GM12878 (cell line): ENCODE measurements at regions not wholly inside any gene's neighbourhood (a gene's known extent, or its start where the extent isn't known, plus 50 kb on each side); places are given as distances from the start of the nearest gene placed in this dataset.

Source experiments
- ATAC-seq: fragments of 200-7000 bp; cut with Tn5 transposase; 3 replicates; pipeline ENCODE4 v1.9.1; 2020; ENCODE audit warnings: mild to moderate bottlenecking, moderate library complexity
- BruUV-seq: library from RNA; stranded (reverse); fragments of 400-500 nt; replicated peaks from 2 replicates; lab custom pipeline; 2021; lab: Mats Ljungman, UMichigan
- CTCF ChIA-PET: fragments of 300-600 bp; sonication (Branson Sonifier 250); formaldehyde crosslinking; extraction: SDS; loops from one replicate; lab custom pipeline; 2021; ENCODE audit warnings: inconsistent platforms; lab: Yijun Ruan, JAX
- POLR2A ChIA-PET: fragments of 350-600 bp; formaldehyde crosslinking; extraction: SDS; loops from one replicate; lab custom pipeline; 2021; ENCODE audit warnings: inconsistent platforms; lab: Charles Lee
- RAD21 ChIA-PET: fragments of 300-600 bp; sonication (Branson Sonifier 250); formaldehyde crosslinking; loops from one replicate; lab custom pipeline; 2023; ENCODE audit warnings: antibody characterized with exemption; ENCODE audit not compliant: unreplicated experiment; lab: Charles Lee
- SMC1A ChIA-PET: fragments of 300-600 bp; sonication (Branson Sonifier 250); formaldehyde crosslinking; loops from one replicate; lab custom pipeline; 2023; ENCODE audit not compliant: unreplicated experiment, uncharacterized antibody; lab: Charles Lee
- DNase-seq: peaks from one replicate; pipeline ENCODE4 v3.0.0-alpha.2; 2011; ENCODE audit warnings: low read depth, low spot score
- FAIRE-seq: peaks from 3 replicates; lab custom pipeline; 2011; peaks lifted over from hg19 to GRCh38; lab: Jason Lieb, UNC
- H2AFZ ChIP-seq: 2 replicates; pipeline ENCODE4 v1.6.0; 2011; ENCODE audit warnings: low read depth, low read length, control low read depth; ENCODE audit not compliant: control insufficient read depth
- H3K27ac ChIP-seq: 2 replicates; pipeline ENCODE4 v1.5.1; 2011; ENCODE audit warnings: control low read depth; ENCODE audit not compliant: control insufficient read depth, insufficient read depth
- H3K27me3 ChIP-seq, 2 experiments: replicated peaks in 1 of 2; 2 replicates each; pipeline versions ENCODE4 v1.6.0 to v1.6.1; 2011; ENCODE audit warnings: low read length in 1 of 2; ENCODE audit not compliant: control insufficient read depth in 2 of 2, insufficient read depth in 2 of 2
- H3K36me3 ChIP-seq, 2 experiments: 2 replicates each; pipeline ENCODE4 v1.5.1; 2011; ENCODE audit warnings: low read length in 1 of 2; ENCODE audit not compliant: control insufficient read depth in 2 of 2, insufficient read depth in 2 of 2
- H3K4me1 ChIP-seq: 2 replicates; pipeline ENCODE4 v1.6.1; 2011; ENCODE audit warnings: mild to moderate bottlenecking, low read length, moderate library complexity, mixed read lengths; ENCODE audit not compliant: control insufficient read depth, insufficient read depth
- H3K4me2 ChIP-seq: 2 replicates; pipeline ENCODE4 v1.6.0; 2011; ENCODE audit warnings: control low read depth; ENCODE audit not compliant: control insufficient read depth, insufficient read depth
- H3K4me3 ChIP-seq: fragments of 200-600 bp; sonication (generic); 2 replicates; pipeline ENCODE4 v1.5.1; 2016
- H3K79me2 ChIP-seq: 2 replicates; pipeline ENCODE4 v1.6.0; 2011; ENCODE audit warnings: low read length; ENCODE audit not compliant: control insufficient read depth, insufficient read depth
- H3K9ac ChIP-seq: 2 replicates; pipeline ENCODE4 v1.8.0; 2011; ENCODE audit warnings: low read length, control low read depth, mixed read lengths; ENCODE audit not compliant: control insufficient read depth, insufficient read depth
- H3K9me3 ChIP-seq: replicated peaks from 3 replicates; pipeline ENCODE4 v1.5.1; 2011; ENCODE audit warnings: mild to moderate bottlenecking, low read length; ENCODE audit not compliant: control insufficient read depth, insufficient read depth
- H4K20me1 ChIP-seq: 2 replicates; pipeline ENCODE4 v1.6.0; 2011; ENCODE audit not compliant: control insufficient read depth, insufficient read depth
- CREM ChIP-seq: IDR thresholded peaks from 2 replicates; pipeline ENCODE4 v1.6.1; 2014; ENCODE audit warnings: antibody characterized with exemption, low read depth
- ETV6 ChIP-seq, 2 experiments: fragments of 450-650 bp in 1 of 2; IDR thresholded peaks in 1 of 2; conservative IDR thresholded peaks in 1 of 2; 2 replicates each; pipeline ENCODE4 v1.6.1; 2014; ENCODE audit warnings: antibody characterized with exemption in 1 of 2, borderline replicate concordance in 1 of 2, low read depth in 1 of 2, mild to moderate bottlenecking in 1 of 2, moderate library complexity in 1 of 2
- GABPA ChIP-seq: IDR thresholded peaks from 2 replicates; pipeline ENCODE4 v1.6.1; 2014; ENCODE audit warnings: antibody characterized with exemption, low read depth, mild to moderate bottlenecking, inconsistent platforms
- GATAD2B ChIP-seq: fragments of 450-650 bp; conservative IDR thresholded peaks from 2 replicates; pipeline ENCODE4 v1.6.1; 2017; ENCODE audit warnings: low read depth, mild to moderate bottlenecking, moderate library complexity
- HCFC1 ChIP-seq: fragments of 150-350 bp; IDR thresholded peaks from 2 replicates; pipeline ENCODE4 v1.6.1; 2014; ENCODE audit warnings: low read length
- HDAC2 ChIP-seq: fragments of 200-600 bp; sonication (generic); IDR thresholded peaks from 2 replicates; pipeline ENCODE4 v1.6.1; 2017
- HSF1 ChIP-seq: fragments of 150-350 bp; IDR thresholded peaks from 2 replicates; pipeline ENCODE4 v1.6.1; 2014; ENCODE audit warnings: mild to moderate bottlenecking, low read depth, low read length
- IKZF1 ChIP-seq: fragments of 450-650 bp; conservative IDR thresholded peaks from 2 replicates; pipeline ENCODE4 v1.6.1; 2017; ENCODE audit warnings: antibody characterized with exemption, mild to moderate bottlenecking
- KLF5 ChIP-seq: fragments of 450-650 bp; IDR thresholded peaks from 2 replicates; pipeline ENCODE4 v1.6.1; 2014; ENCODE audit warnings: mild to moderate bottlenecking; ENCODE audit not compliant: partially characterized antibody
- NBN ChIP-seq: fragments of 450-650 bp; IDR thresholded peaks from 2 replicates; pipeline ENCODE4 v1.6.1; 2016
- NKRF ChIP-seq: fragments of 450-650 bp; conservative IDR thresholded peaks from 2 replicates; pipeline ENCODE4 v1.6.1; 2017; ENCODE audit warnings: mild to moderate bottlenecking, moderate library complexity
- RCOR1 ChIP-seq: conservative IDR thresholded peaks from 2 replicates; pipeline ENCODE4 v1.6.1; 2012; ENCODE audit warnings: low read depth, low read length, improper control_type of control experiment
- RFX5 ChIP-seq: IDR thresholded peaks from 2 replicates; pipeline ENCODE4 v1.6.1; 2011; ENCODE audit warnings: low read depth, low read length, improper control_type of control experiment
- RUNX3 ChIP-seq: IDR thresholded peaks from 2 replicates; pipeline ENCODE4 v1.6.1; 2012; ENCODE audit warnings: low read length, inconsistent platforms
- TBL1XR1 ChIP-seq: IDR thresholded peaks from 2 replicates; pipeline ENCODE4 v1.6.1; 2012; ENCODE audit warnings: low read depth, low read length, improper control_type of control experiment
- TCF12 ChIP-seq: IDR thresholded peaks from 2 replicates; pipeline ENCODE4 v1.6.1; 2011; ENCODE audit warnings: low read depth, mild to moderate bottlenecking, low read length
- ZNF384 ChIP-seq: IDR thresholded peaks from 2 replicates; pipeline ENCODE4 v1.6.1; 2012; ENCODE audit warnings: low read depth, mild to moderate bottlenecking, low read length, improper control_type of control experiment, borderline replicate concordance
- ZNF687 ChIP-seq: fragments of 450-650 bp; IDR thresholded peaks from 2 replicates; pipeline ENCODE4 v1.6.1; 2017; ENCODE audit warnings: mild to moderate bottlenecking, moderate library complexity
- WGBS: methylation state at CpG from one replicate; pipeline ENCODE4 v1.1.6; 2016; ENCODE audit warnings: low lambda C conversion rate; ENCODE audit not compliant: insufficient replicate concordance, insufficient coverage; ENCODE audit errors: missing lambda C conversion rate; 5-methylcytosine and 5-hydroxymethylcytosine counted together
- in situ Hi-C: fragments of 300-500 bp; cut with MboI; formaldehyde crosslinking; loops from 9 replicates; pipeline ENCODE4 v1.14.3; 2018; ENCODE audit warnings: mixed read lengths
- intact Hi-C: fragments of 100-400 bp; cut with micrococcal nuclease; formaldehyde crosslinking; loops from one replicate; pipeline ENCODE4 v1.14.2; 2022; ENCODE audit not compliant: unreplicated experiment
- TF ChIP-seq, protein P1 (sequence below): IDR thresholded peaks from 2 replicates; pipeline ENCODE4 v1.6.1; 2011; ENCODE audit warnings: low read depth, mild to moderate bottlenecking, low read length, moderate library complexity, borderline replicate concordance; ENCODE audit errors: extremely low read depth

GRCh38 chr20:17833036-17833674 is 133.4 kb downstream of the BANF2 start:
- FAIRE-seq: no peak
- in situ Hi-C loops: no loop called here
- no TSS peak for BruUV-seq
- TF ChIP-seq HCFC1 (no peak), TBL1XR1 (no peak), GABPA (no peak), NKRF (no peak), HDAC2 (no peak), RCOR1 (no peak), KLF5 (no peak), TCF12 (no peak), ZNF384 (no peak), IKZF1 (no peak), RFX5 (no peak), HSF1 (no peak), RUNX3 (no peak), NBN (no peak), CREM (no peak), ZNF687 (no peak), GATAD2B (no peak), ETV6 (conservative IDR thresholded peaks at IDR 0.05 in 1 of 2, IDR thresholded peaks at IDR 0.05 in 1 of 2; ENCODE audit: borderline replicate concordance in 1 of 2, low read depth in 1 of 2) (no peak)
- TF ChIP-seq, protein P1, sequence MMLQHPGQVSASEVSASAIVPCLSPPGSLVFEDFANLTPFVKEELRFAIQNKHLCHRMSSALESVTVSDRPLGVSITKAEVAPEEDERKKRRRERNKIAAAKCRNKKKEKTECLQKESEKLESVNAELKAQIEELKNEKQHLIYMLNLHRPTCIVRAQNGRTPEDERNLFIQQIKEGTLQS: no peak

More at GRCh38 chr20:17833036-17833674, 133.4 kb downstream of the BANF2 start:
- H4K20me1 ChIP-seq: no peaks in the 10 kb centered on the region
- H3K79me2 ChIP-seq: no peaks in the 10 kb centered on the region
- DNase-seq: no peak
- no peak overlapping the region for H3K27ac ChIP-seq
- H3K4me3 ChIP-seq: no peak overlapping the region
- RAD21 ChIA-PET: no interaction called here
- no peaks in the 10 kb centered on the region for H3K4me1 ChIP-seq
- H3K36me3 ChIP-seq: no peaks in the 10 kb centered on the region
- POLR2A ChIA-PET: no interaction called here
- CTCF ChIA-PET: no interaction called here
- no peak overlapping the region for H3K9ac ChIP-seq
- H2AFZ ChIP-seq: no peak overlapping the region
- intact Hi-C loops: no loop called here
- H3K27me3 ChIP-seq: no peaks in the 10 kb centered on the region
- SMC1A ChIA-PET: no interaction called here
- ATAC-seq: no peak
- 67% methylated on average over 9 of the region's 9 CpGs for WGBS
- no peaks in the 10 kb centered on the region for H3K9me3 ChIP-seq
- H3K4me2 ChIP-seq: no peak overlapping the region
